GM23338 (cell line): ENCODE measurements at regions not wholly inside any gene's neighbourhood (a gene's known extent, or its start where the extent isn't known, plus 50 kb on each side); places are given as distances from the start of the nearest gene placed in this dataset.

Source experiments
- ATAC-seq: fragments of 200-7000 bp; cut with Tn5 transposase; 3 replicates; pipeline ENCODE4 v1.9.1; 2020
- DNase-seq: peaks from one replicate; pipeline ENCODE4 v3.0.0-alpha.2; 2015; ENCODE audit warnings: low spot score
- H2AFZ ChIP-seq: fragments of 200-600 bp; sonication (generic); 2 replicates; pipeline ENCODE4 v1.8.0; 2016; ENCODE audit warnings: antibody characterized with exemption, mild to moderate bottlenecking, moderate library complexity
- H3F3A ChIP-seq: fragments of 200-600 bp; sonication (generic); replicated peaks from 2 replicates; pipeline ENCODE4 v1.8.0; 2017; ENCODE audit warnings: antibody characterized with exemption, mixed run types, low read depth
- H3K27ac ChIP-seq: fragments of 200-600 bp; sonication (generic); 2 replicates; pipeline ENCODE4 v1.6.1; 2016; ENCODE audit warnings: low read depth
- H3K27me3 ChIP-seq: fragments of 200-600 bp; sonication (generic); 2 replicates; pipeline ENCODE4 v1.8.0; 2016; ENCODE audit warnings: mild to moderate bottlenecking, mixed run types, moderate library complexity; ENCODE audit not compliant: insufficient read depth
- H3K36me3 ChIP-seq: fragments of 200-600 bp; sonication (generic); 2 replicates; pipeline ENCODE4 v1.8.0; 2016; ENCODE audit warnings: mild to moderate bottlenecking; ENCODE audit not compliant: insufficient read depth
- H3K4me1 ChIP-seq: fragments of 200-600 bp; sonication (generic); 2 replicates; pipeline ENCODE4 v1.8.0; 2016; ENCODE audit warnings: mild to moderate bottlenecking, moderate library complexity; ENCODE audit not compliant: insufficient read depth
- H3K4me2 ChIP-seq: fragments of 200-600 bp; sonication (generic); 2 replicates; pipeline ENCODE4 v1.7.1; 2017; ENCODE audit warnings: mixed run types
- H3K4me3 ChIP-seq: fragments of 200-600 bp; sonication (generic); 2 replicates; pipeline ENCODE4 v1.6.1; 2016; ENCODE audit warnings: mixed run types
- H3K79me2 ChIP-seq: fragments of 200-600 bp; sonication (generic); replicated peaks from 2 replicates; pipeline ENCODE4 v1.8.0; 2017; ENCODE audit warnings: mild to moderate bottlenecking; ENCODE audit not compliant: insufficient read depth
- H3K9me2 ChIP-seq: fragments of 200-600 bp; sonication (generic); 2 replicates; pipeline ENCODE4 v1.8.0; 2017; ENCODE audit not compliant: insufficient read depth
- H4K20me1 ChIP-seq: fragments of 200-600 bp; sonication (generic); replicated peaks from 2 replicates; pipeline ENCODE4 v1.8.0; 2017; ENCODE audit warnings: mild to moderate bottlenecking; ENCODE audit not compliant: insufficient read depth
- H3K27ac Mint-ChIP-seq: 2 replicates; pipeline ENCODE4 v1.8.0; 2020; ENCODE audit warnings: inconsistent platforms, mild to moderate bottlenecking, moderate library complexity, mixed read lengths
- H3K27me3 Mint-ChIP-seq: 3 replicates; pipeline ENCODE4 v1.8.0; 2022; ENCODE audit warnings: low read depth, mild to moderate bottlenecking, moderate library complexity, mixed read lengths, inconsistent platforms; ENCODE audit not compliant: insufficient read depth, poor library complexity
- H3K36me3 Mint-ChIP-seq: 3 replicates; pipeline ENCODE4 v1.8.0; 2021; ENCODE audit warnings: low read depth, mild to moderate bottlenecking, inconsistent platforms, moderate library complexity, mixed read lengths
- H3K4me1 Mint-ChIP-seq: 3 replicates; pipeline ENCODE4 v1.8.0; 2020; ENCODE audit warnings: mild to moderate bottlenecking, inconsistent platforms, mixed read lengths
- H3K4me3 Mint-ChIP-seq: 3 replicates; pipeline ENCODE4 v1.8.0; 2021; ENCODE audit warnings: moderate library complexity, mild to moderate bottlenecking, inconsistent platforms, mixed read lengths
- H3K9me3 Mint-ChIP-seq: 3 replicates; pipeline ENCODE4 v1.8.0; 2020; ENCODE audit warnings: moderate library complexity, mild to moderate bottlenecking, inconsistent platforms, mixed read lengths
- CREB1 ChIP-seq: fragments of 250-450 bp; sonication (Bioruptor Pico); IDR thresholded peaks from 2 replicates; pipeline ENCODE4 v1.5.0; 2020; ENCODE audit warnings: low read depth, mild to moderate bottlenecking, moderate library complexity
- EZH2 ChIP-seq: fragments of 200-600 bp; sonication (generic); IDR thresholded peaks from one replicate; pipeline ENCODE4 v1.8.0; 2017; ENCODE audit warnings: antibody characterized with exemption, mild to moderate bottlenecking, low read depth; ENCODE audit not compliant: unreplicated experiment
- NANOG ChIP-seq: IDR thresholded peaks from 2 replicates; pipeline ENCODE4 v1.6.1; 2016; ENCODE audit warnings: antibody characterized with exemption, borderline replicate concordance
- POLR2AphosphoS5 ChIP-seq: IDR thresholded peaks from 2 replicates; pipeline ENCODE4 v1.6.1; 2016; ENCODE audit warnings: antibody characterized with exemption, low read depth
- STAT1 ChIP-seq: IDR thresholded peaks from one replicate; pipeline ENCODE4 v1.6.1; 2016; ENCODE audit warnings: antibody characterized with exemption; ENCODE audit not compliant: unreplicated experiment
- ZNF114 ChIP-seq: fragments of 250-450 bp; sonication (Bioruptor Pico); IDR thresholded peaks from 2 replicates; pipeline ENCODE4 v1.5.0; 2020; ENCODE audit warnings: mild to moderate bottlenecking, moderate library complexity
- ZNF331 ChIP-seq: fragments of 250-450 bp; sonication (Bioruptor Pico); IDR thresholded peaks from 2 replicates; pipeline ENCODE4 v1.5.0; 2020; ENCODE audit warnings: low read depth, mild to moderate bottlenecking, moderate library complexity
- TF ChIP-seq, protein P1 (sequence below), 2 experiments: fragments of 200-600 bp in 1 of 2; sonication (generic) in 1 of 2; conservative IDR thresholded peaks; 2 replicates each; pipeline versions ENCODE4 v1.5.1 to v1.6.1; 2016 to 2017; ENCODE audit warnings: antibody characterized with exemption in 2 of 2, low read depth in 2 of 2, mild to moderate bottlenecking in 2 of 2, moderate library complexity in 1 of 2
- TF ChIP-seq, protein P2 (sequence below): IDR thresholded peaks from one replicate; pipeline ENCODE4 v1.6.1; 2018; ENCODE audit warnings: antibody characterized with exemption; ENCODE audit not compliant: unreplicated experiment
- TF ChIP-seq, protein P3 (sequence below): IDR thresholded peaks from 2 replicates; pipeline ENCODE4 v1.6.1; 2016; ENCODE audit warnings: antibody characterized with exemption

DNA sequence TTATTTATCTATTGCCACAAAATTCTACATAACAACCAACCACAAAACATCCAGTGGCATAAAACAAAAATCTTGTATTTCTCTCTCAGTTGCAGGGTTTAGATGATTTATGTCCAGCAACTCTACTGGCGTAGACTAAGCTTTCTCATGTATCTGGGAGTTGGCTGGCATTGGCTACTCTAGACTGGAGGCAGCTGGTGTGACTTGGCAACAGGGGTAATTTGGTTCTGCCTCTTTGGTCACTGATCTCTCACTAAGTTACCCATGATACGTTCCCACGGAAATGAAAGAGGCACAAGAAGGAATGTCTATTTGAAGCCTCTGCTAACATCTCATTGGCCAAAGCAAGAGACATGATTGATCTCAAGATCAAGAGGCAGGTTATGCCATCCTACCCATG, 144.0 kb downstream of the HS3ST3B1 start (continued):
- TF ChIP-seq, protein P1, sequence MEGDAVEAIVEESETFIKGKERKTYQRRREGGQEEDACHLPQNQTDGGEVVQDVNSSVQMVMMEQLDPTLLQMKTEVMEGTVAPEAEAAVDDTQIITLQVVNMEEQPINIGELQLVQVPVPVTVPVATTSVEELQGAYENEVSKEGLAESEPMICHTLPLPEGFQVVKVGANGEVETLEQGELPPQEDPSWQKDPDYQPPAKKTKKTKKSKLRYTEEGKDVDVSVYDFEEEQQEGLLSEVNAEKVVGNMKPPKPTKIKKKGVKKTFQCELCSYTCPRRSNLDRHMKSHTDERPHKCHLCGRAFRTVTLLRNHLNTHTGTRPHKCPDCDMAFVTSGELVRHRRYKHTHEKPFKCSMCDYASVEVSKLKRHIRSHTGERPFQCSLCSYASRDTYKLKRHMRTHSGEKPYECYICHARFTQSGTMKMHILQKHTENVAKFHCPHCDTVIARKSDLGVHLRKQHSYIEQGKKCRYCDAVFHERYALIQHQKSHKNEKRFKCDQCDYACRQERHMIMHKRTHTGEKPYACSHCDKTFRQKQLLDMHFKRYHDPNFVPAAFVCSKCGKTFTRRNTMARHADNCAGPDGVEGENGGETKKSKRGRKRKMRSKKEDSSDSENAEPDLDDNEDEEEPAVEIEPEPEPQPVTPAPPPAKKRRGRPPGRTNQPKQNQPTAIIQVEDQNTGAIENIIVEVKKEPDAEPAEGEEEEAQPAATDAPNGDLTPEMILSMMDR (conservative IDR thresholded peaks at IDR 0.05; ENCODE audit: low read depth in 2 of 2): no peak
- no peak for TF ChIP-seq ZNF114 (CRISPR knock-in tag)
- no peak for TF ChIP-seq CREB1
- TF ChIP-seq STAT1: no peak
- TF ChIP-seq, protein P2, sequence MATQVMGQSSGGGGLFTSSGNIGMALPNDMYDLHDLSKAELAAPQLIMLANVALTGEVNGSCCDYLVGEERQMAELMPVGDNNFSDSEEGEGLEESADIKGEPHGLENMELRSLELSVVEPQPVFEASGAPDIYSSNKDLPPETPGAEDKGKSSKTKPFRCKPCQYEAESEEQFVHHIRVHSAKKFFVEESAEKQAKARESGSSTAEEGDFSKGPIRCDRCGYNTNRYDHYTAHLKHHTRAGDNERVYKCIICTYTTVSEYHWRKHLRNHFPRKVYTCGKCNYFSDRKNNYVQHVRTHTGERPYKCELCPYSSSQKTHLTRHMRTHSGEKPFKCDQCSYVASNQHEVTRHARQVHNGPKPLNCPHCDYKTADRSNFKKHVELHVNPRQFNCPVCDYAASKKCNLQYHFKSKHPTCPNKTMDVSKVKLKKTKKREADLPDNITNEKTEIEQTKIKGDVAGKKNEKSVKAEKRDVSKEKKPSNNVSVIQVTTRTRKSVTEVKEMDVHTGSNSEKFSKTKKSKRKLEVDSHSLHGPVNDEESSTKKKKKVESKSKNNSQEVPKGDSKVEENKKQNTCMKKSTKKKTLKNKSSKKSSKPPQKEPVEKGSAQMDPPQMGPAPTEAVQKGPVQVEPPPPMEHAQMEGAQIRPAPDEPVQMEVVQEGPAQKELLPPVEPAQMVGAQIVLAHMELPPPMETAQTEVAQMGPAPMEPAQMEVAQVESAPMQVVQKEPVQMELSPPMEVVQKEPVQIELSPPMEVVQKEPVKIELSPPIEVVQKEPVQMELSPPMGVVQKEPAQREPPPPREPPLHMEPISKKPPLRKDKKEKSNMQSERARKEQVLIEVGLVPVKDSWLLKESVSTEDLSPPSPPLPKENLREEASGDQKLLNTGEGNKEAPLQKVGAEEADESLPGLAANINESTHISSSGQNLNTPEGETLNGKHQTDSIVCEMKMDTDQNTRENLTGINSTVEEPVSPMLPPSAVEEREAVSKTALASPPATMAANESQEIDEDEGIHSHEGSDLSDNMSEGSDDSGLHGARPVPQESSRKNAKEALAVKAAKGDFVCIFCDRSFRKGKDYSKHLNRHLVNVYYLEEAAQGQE: no peak
- no peak for TF ChIP-seq NANOG
- no peak for TF ChIP-seq EZH2
- TF ChIP-seq ZNF331 (CRISPR knock-in tag): no peak

DNA sequence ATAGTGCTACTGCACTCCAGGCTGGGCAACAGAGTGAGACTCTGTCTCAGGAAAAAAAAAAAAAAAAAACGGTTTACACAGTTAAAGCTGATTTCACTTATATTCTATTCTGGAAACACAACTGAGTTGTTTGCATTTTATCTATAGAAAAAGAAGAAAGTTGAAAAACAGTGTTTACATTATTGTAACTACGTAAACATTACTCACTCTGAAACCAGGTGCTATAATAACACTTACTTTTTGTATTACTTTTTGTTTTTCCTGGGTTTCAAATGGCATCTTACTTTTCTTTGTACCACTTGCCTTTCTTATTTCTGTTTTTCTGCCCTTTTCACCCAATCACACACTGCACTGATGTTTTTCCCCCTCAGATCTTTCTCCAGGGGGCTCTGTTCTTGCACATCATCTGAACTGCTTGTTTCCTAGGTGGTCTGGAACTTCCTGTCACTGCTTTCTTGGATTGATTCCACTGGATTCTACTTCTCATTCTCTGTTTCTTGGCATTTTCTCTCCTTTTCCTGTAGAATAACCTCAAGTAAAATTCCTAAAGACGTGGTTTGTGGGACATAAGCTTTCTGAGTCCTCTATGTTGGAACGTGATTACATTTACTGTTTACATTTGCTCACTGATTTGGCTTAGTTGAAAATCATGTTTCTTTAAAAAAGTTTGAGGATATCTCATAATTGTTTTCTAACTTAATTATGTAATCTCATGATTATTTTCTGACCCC, 142.1 kb downstream of the HS3ST3B1 start:
- H3K36me3 Mint-ChIP-seq: no peaks in the 10 kb centered on the region
- DNase-seq (no peak), ATAC-seq (no peak)
- no peak overlapping the region for H3K4me3 Mint-ChIP-seq
- H3K4me1 Mint-ChIP-seq: peaks cover 2% of the 10 kb centered on the region; the same call in 1 of the 3 replicates
- H3K4me1 ChIP-seq: no peaks in the 10 kb centered on the region
- H3K9me3 Mint-ChIP-seq: no peaks in the 10 kb centered on the region; the same call in 2 of the 3 replicates
- no peak overlapping the region for H3K4me2 ChIP-seq
- no peaks in the 10 kb centered on the region for H3K79me2 ChIP-seq
- no peaks in the 10 kb centered on the region for H3K27me3 ChIP-seq
- H3F3A ChIP-seq: no peaks in the 10 kb centered on the region
- H2AFZ ChIP-seq: 0 out of 2 replicates have a peak overlapping the region, but pooled peaks have one; percentile 9
- no peak overlapping the region for H3K27ac ChIP-seq
- H4K20me1 ChIP-seq: no peaks in the 10 kb centered on the region
- no peak overlapping the region for H3K27ac Mint-ChIP-seq
- peaks cover 3% of the 10 kb centered on the region for H3K27me3 Mint-ChIP-seq
- H3K9me2 ChIP-seq: peaks cover 6% of the 10 kb centered on the region
- no peaks in the 10 kb centered on the region for H3K36me3 ChIP-seq
- H3K4me3 ChIP-seq: no peak overlapping the region
- no peak for TF ChIP-seq NANOG
- no peak for TF ChIP-seq POLR2AphosphoS5
- TF ChIP-seq, protein P1 (conservative IDR thresholded peaks at IDR 0.05; ENCODE audit: low read depth in 2 of 2): no peak
- TF ChIP-seq, protein P3, sequence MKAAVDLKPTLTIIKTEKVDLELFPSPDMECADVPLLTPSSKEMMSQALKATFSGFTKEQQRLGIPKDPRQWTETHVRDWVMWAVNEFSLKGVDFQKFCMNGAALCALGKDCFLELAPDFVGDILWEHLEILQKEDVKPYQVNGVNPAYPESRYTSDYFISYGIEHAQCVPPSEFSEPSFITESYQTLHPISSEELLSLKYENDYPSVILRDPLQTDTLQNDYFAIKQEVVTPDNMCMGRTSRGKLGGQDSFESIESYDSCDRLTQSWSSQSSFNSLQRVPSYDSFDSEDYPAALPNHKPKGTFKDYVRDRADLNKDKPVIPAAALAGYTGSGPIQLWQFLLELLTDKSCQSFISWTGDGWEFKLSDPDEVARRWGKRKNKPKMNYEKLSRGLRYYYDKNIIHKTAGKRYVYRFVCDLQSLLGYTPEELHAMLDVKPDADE: no peak
- TF ChIP-seq, protein P2: no peak
- no peak for TF ChIP-seq CREB1
- no peak for TF ChIP-seq ZNF331 (CRISPR knock-in tag)
